ENCODE measurements at regions not wholly inside any gene's neighbourhood (a gene's known extent, or its start where the extent isn't known, plus 50 kb on each side); places are given as distances from the start of the nearest gene placed in this dataset.
A peak's percentile ranks its signal among the peaks of the same experiment; 100 is the strongest.
"Not testable (repeated sequence)": the region's sequence is repeated elsewhere in the genome, so short reads cannot be mapped to it uniquely, and the experiment has no call there.

DNA sequence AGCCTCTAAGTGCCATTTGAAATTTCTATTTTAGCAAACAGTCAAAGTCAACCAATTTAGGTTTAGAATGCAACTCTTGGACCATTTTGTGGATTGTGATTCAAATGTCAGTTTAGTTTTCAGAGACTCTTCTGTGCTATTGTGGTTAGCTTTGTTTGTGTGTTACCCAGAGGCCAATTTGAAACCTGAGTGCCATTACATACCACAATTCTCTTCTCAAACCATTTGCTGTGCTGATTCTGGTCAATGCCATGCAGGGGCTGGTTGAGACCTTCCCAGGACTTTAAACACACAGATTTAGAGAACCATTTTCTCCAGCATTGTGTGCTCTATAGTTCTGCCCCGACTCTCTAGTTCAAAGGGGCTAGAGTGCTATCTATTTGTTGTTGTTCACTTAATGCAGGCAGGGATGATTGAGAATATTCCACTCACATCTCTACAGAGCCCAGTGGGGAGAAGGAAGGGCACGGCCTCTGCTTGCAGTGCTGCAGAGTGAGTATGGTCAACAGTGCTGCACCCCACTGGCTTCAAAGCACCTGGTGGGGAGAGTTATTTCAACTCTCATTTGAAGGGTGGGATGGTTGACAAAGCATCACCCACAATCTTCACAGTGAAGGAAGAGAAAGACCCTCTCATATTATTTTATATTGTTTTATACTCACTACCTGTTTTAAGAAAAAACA, 738.2 kb downstream of the COL12A1 start:
- no peak for DNase-seq

DNA sequence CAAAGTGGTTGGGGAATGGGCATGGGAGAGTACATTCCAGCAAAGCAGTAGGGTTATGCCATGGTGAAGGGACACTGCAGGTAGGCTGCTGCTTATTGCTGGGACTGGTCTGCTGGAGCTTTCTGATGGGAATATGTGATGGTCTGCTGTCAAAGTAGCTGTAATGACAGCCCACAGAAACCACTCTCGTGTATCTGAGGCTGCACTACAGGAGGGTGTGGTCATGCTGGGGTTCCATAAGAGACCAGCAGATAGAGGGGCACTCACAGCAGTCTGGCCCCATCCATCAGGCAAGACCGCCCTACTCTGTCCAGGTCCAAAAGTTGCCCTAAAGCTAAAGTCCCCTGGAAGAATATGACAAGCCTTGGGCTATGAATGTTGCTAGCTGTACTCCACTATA, 739.3 kb downstream of the COL12A1 start:
- no peak for DNase-seq

GRCh38 chr6:74459260-74459659, 746.6 kb downstream of the COL12A1 start:
- no peak for DNase-seq

- DNase-seq: peak; percentile 22
Observed at GRCh38 chr6:74458536-74458935, 747.3 kb downstream of the COL12A1 start.

- DNase-seq: no peak
Observed at GRCh38 chr6:74455786-74456185, 750.1 kb downstream of the COL12A1 start.

DNA sequence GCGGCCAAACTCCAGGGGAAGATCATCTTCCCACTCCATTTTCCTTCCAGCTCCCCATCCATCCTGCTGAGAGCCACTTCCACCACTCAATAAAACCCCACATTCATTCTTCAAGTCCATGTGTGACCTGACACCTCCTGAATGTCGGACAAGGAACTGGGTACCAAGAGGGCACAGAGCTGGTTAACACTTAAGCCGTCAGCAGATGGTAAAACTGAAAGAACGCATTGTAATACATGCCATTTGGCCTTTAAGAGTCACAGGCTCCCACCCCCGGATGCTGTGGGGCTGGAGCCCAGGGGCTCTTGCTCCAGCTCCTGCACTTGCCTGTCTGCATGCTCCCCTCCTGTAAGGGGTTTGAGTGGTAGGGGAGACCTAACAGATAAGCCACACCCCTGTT, 753.9 kb downstream of the COL12A1 start:
- DNase-seq: no peak

DNA sequence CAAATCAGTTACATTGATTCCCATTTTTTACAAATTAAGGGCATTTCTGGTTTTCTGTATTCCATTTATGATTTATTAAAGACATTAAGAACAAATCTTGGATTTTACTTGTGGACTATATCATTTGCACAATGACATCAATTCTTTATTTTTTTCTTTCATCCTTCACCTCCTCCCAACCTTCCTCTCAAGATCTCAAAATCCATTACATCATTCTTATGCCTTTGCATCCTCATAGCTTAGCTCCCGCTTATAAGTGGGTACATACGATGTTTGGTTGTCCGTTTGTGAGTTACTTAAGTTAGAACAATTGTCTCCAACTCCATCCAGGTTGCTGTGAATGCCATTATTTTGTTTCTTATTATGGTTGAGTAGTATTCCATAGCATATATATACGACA, 752.8 kb downstream of the CD109 start:
- DNase-seq: no peak

- peak; percentile 12 for DNase-seq
Observed at GRCh38 chr6:74447013-74447412, 751.0 kb downstream of the CD109 start.

GRCh38 chr6:74439123-74439811, 743.3 kb downstream of the CD109 start:
- no peak for DNase-seq

DNA sequence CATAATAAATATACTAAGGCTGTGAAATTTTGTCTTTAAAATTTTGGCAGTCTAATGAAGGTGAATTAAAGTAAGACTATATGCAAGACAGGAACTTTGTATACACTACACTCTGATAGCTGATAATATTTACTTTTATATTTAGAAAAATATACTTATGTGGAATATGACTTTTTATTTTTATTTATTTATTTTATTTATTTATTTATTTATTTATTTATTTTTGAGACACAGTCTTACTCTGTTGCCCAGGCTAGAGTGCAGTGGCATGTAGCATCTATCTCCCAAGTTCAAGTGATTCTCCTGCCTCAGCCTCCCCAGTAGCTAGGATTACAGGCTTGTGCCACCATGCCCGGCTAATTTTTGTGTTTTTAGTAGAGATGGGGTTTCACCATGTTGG, 742.4 kb downstream of the CD109 start:
- DNase-seq: not testable (repeated sequence)

GRCh38 chr6:74434171-74434570, 738.2 kb downstream of the CD109 start:
- DNase-seq: no peak

- DNase-seq: no peak
Observed at GRCh38 chr6:74431873-74432580, 736.0 kb downstream of the CD109 start.

- DNase-seq: no peak
Observed at GRCh38 chr6:74420221-74420620, 724.2 kb downstream of the CD109 start.

DNA sequence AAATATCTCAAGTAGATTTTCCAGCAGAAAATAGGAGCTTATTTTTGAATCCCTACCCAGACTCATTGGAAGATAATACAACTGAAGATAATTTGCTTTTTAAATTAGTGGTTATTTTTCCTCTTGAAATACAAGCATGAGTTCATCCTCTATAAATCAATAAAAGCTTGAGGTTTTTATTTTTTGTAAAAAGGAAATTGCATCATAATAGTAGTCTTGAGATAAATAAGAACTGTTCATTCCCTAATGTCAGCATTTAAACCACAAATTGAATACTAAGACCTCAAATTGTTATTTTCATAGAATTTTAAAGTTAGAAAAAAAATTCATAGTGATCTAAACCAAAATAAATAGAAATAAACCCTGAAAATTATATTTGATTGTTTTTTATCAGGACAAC, 719.1 kb downstream of the CD109 start:
- DNase-seq: no peak

- DNase-seq: no peak
Observed at GRCh38 chr6:74410630-74411029, 714.6 kb downstream of the CD109 start.

DNA sequence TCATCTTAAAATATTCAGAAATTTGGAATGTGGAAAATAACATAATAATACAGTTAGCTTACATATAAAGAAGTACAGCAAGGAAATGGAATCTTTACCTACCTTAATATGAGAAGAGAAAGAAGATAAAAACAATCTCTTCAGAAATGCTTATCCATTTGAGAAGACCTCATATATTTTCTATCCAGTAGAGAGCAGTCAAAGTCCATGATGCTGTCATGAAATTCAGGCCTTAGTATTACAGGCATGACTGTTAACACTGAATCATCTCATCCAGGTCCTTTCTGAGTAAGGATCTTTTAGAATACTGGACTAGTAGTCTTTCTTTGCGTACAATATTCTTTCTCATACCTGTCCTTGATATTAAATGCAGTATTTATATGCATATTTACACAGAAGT, 713.4 kb downstream of the CD109 start:
- peak; percentile 82 for DNase-seq

DNA sequence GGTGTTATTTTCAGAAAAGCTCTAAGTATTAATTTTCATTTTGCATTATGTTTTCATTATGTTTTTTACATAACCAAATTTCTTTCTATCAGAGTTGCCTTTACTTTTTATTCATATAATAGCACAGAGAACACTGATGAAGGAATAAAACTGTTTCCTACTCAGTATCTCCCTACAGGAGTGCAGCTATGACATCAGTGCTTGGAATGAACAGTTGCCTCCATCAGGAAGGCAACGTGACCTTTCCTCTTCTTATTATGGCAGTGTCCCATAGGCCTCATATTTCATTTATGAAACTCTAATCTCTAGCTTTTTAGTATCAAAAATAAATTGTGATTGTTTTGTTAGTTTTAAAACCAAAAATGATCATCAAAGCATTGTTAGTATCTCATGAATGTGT, 712.8 kb downstream of the CD109 start:
- no peak for DNase-seq

GRCh38 chr6:74404366-74404765, 708.4 kb downstream of the CD109 start:
- DNase-seq: no peak

GRCh38 chr6:74402781-74403180, 706.8 kb downstream of the CD109 start:
- DNase-seq: no peak

GRCh38 chr6:74378437-74378836, 682.4 kb downstream of the CD109 start:
- DNase-seq: not testable (repeated sequence)

GRCh38 chr6:74369556-74369993, 673.6 kb downstream of the CD109 start:
- no peak for DNase-seq

DNA sequence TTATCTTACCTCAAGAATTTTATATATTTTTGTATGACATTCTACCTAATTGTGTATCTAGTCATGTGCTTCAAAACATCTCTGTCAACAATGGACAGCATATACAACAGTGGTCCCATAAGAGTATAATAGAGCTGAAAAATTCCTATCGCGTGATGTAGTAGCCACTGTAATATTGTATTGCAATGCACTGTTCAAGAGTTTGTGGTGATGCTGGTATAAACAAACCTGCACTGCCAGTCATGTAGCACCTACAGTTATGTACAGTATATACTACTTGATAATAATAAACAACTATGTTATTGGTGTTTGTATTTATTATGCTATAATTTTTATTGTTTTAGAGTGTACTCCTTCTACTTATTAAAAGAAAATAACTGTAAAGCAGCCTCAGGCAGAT, 672.7 kb downstream of the CD109 start:
- no peak for DNase-seq

GRCh38 chr6:74366634-74367033, 670.6 kb downstream of the CD109 start:
- no peak for DNase-seq

- no peak for DNase-seq
Observed at GRCh38 chr6:74362391-74362790, 666.4 kb downstream of the CD109 start.
